ENCODE measurements at regions not wholly inside any gene's neighbourhood (a gene's known extent, or its start where the extent isn't known, plus 50 kb on each side); places are given as distances from the start of the nearest gene placed in this dataset.

DNA sequence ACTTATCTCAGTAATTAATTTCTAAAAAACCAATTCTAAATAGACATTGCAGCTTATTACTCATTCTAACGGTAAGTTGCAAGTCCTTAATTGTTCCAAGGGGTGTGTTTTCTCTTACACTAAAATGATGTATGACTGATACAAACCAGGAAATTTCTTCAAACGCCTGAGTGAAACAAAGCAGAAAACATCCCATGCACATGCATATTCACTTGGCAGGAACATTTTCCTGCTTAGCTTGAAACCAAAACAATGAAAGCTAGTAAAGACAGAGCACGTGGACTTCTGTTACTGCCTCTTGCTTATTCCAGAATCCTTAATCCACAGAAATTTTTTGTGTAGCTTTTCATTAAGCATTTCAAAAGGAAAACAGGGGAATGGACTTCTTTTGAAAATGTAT lies 187.7 kb downstream of the MTERF1 start:
- no peak for TF ChIP-seq CTCF (IDR thresholded peaks at IDR 0.05)
- TF ChIP-seq POLR2A (IDR thresholded peaks at IDR 0.05): no peak
- TF ChIP-seq EP300 (IDR thresholded peaks at IDR 0.05): no peak
- TF ChIP-seq POLR2AphosphoS5 (IDR thresholded peaks at IDR 0.05): no peak

Measured in stomach (tissue), 4 donors.